Osteocyte (in vitro differentiated cells): ENCODE measurements at regions not wholly inside any gene's neighbourhood (a gene's known extent, or its start where the extent isn't known, plus 50 kb on each side); places are given as distances from the start of the nearest gene placed in this dataset.

ENCODE experiments used
- DNase-seq: peaks from one replicate; pipeline ENCODE4 v3.0.0; 2021; ENCODE audit warnings: mixed read lengths; ENCODE audit not compliant: unreplicated experiment; ENCODE audit errors: extremely low spot score
- H3K27ac Mint-ChIP-seq: one replicate; pipeline ENCODE4 v1.8.0; 2021; ENCODE audit warnings: mild to moderate bottlenecking, mixed read lengths; ENCODE audit not compliant: unreplicated experiment
- H3K27me3 Mint-ChIP-seq: one replicate; pipeline ENCODE4 v1.8.0; 2021; ENCODE audit warnings: mixed read lengths; ENCODE audit not compliant: unreplicated experiment
- H3K36me3 Mint-ChIP-seq: one replicate; pipeline ENCODE4 v1.8.0; 2021; ENCODE audit warnings: mixed read lengths; ENCODE audit not compliant: unreplicated experiment
- H3K4me1 Mint-ChIP-seq: one replicate; pipeline ENCODE4 v1.8.0; 2021; ENCODE audit warnings: mixed read lengths; ENCODE audit not compliant: unreplicated experiment
- H3K4me3 Mint-ChIP-seq: one replicate; pipeline ENCODE4 v1.8.0; 2021; ENCODE audit warnings: mild to moderate bottlenecking, moderate library complexity, mixed read lengths; ENCODE audit not compliant: unreplicated experiment
- H3K9me3 Mint-ChIP-seq: one replicate; pipeline ENCODE4 v1.8.0; 2021; ENCODE audit warnings: mixed read lengths; ENCODE audit not compliant: unreplicated experiment
- CTCF ChIP-seq: fragments of 200-600 bp; sonication (generic); IDR thresholded peaks from 2 replicates; pipeline ENCODE4 v1.5.0; 2021; ENCODE audit warnings: antibody characterized with exemption, mild to moderate bottlenecking, moderate library complexity

DNA sequence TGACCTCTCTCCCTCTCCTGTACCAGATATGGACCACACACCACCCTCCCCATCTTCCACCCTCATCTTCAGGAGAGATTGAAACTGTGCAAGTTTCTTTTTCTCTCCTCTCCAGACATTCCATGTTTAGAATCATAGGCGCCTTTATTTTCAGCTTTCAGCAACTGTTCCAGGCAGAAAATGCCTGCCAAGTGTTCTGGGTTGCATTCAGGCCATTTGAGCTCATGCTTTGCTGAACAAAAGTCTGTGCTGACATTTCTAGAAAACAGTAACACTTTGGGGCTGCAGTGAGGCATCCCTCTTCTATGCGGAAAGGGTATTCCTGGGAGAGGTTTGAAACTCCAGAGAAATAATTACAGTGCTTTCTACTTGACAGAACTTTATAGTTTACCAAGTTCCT is 361.7 kb downstream of the GPAM start:
- H3K4me1 Mint-ChIP-seq = no peaks in the 10 kb centered on the region
- TF ChIP-seq CTCF = no peak
- H3K4me3 Mint-ChIP-seq = no peak overlapping the region
- H3K9me3 Mint-ChIP-seq = no peaks in the 10 kb centered on the region
- no peak overlapping the region for H3K27ac Mint-ChIP-seq
- H3K36me3 Mint-ChIP-seq = no peaks in the 10 kb centered on the region
- no peaks in the 10 kb centered on the region for H3K27me3 Mint-ChIP-seq
- DNase-seq = no peak

DNA sequence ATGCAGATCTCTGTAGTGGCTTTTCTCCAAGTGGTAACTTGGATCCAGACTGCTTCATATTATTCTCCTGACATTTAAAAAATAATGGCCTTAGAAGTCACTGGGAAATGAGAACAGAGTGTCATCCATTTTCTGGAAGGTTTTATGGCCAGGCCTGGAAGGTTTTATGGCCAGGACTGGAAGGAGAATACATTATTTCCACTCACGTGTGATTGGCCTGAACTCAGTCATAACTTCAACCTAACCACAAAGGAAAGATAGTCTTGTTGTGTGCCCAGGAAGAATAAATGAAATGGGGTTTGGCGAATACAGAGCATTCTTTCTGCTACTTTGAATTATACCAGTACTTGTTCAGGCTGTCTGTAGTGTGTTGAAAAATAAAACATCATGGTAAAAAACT is 360.9 kb downstream of the GPAM start:
- Mint-ChIP-seq H3K4me3 (no peak overlapping the region), H3K27me3 (no peaks in the 10 kb centered on the region), H3K27ac (no peak overlapping the region), H3K9me3 (no peaks in the 10 kb centered on the region), H3K36me3 (no peaks in the 10 kb centered on the region), H3K4me1 (no peaks in the 10 kb centered on the region)
- DNase-seq = no peak
- no peak for TF ChIP-seq CTCF

GRCh38 chr10:111824128-111824527 is 359.4 kb downstream of the GPAM start:
- Mint-ChIP-seq H3K9me3 (no peaks in the 10 kb centered on the region), H3K27ac (no peak overlapping the region), H3K27me3 (no peaks in the 10 kb centered on the region), H3K4me1 (no peaks in the 10 kb centered on the region), H3K4me3 (no peak overlapping the region), H3K36me3 (no peaks in the 10 kb centered on the region)
- no peak for TF ChIP-seq CTCF
- no peak for DNase-seq

DNA sequence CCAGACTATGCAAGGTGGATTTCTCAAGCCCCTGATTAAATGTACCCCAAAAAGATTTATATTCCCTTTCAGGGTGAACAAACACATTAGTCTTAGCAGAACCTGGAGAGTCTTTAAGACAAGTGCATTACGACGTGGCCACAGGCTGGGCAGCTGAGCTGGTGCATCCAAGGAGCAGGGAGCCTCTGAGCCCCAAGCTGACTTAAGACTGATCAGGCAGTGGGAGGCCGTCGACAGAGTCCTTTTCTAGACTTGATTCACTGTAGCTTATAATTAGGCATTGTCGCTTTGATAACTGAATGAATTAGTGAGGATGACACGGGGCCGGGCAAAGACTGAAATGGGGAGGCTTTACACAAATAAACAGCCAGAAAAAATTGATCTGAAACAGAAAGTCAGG is 353.2 kb downstream of the GPAM start:
- Mint-ChIP-seq H3K36me3 (no peaks in the 10 kb centered on the region), H3K27me3 (no peaks in the 10 kb centered on the region), H3K4me1 (no peaks in the 10 kb centered on the region), H3K9me3 (no peaks in the 10 kb centered on the region), H3K4me3 (no peak overlapping the region), H3K27ac (no peak overlapping the region)
- no peak for TF ChIP-seq CTCF
- no peak for DNase-seq

GRCh38 chr10:111831058-111831457 is 352.5 kb downstream of the GPAM start:
- DNase-seq = no peak
- no peaks in the 10 kb centered on the region for H3K9me3 Mint-ChIP-seq
- H3K4me3 Mint-ChIP-seq = no peak overlapping the region
- H3K27me3 Mint-ChIP-seq = no peaks in the 10 kb centered on the region
- no peaks in the 10 kb centered on the region for H3K36me3 Mint-ChIP-seq
- TF ChIP-seq CTCF = no peak
- no peak overlapping the region for H3K27ac Mint-ChIP-seq
- H3K4me1 Mint-ChIP-seq = no peaks in the 10 kb centered on the region
